ENCODE measurements at regions not wholly inside any gene's neighbourhood (a gene's known extent, or its start where the extent isn't known, plus 50 kb on each side); places are given as distances from the start of the nearest gene placed in this dataset.

- TF ChIP-seq CTCF (IDR thresholded peaks at IDR 0.05; ENCODE audit: low read depth, low read length, missing control alignments) = no peak
- no peak overlapping the region for H3K4me3 ChIP-seq (replicated peaks; ENCODE audit: low read depth, low read length)
- no peak for DNase-seq (ENCODE audit: extremely low read depth, low read depth)
Measured at GRCh38 chr11:134483857-134484256, 71.8 kb upstream of the B3GAT1 start.

GRCh38 chr11:134483291-134483690, 71.2 kb upstream of the B3GAT1 start:
- no peak for TF ChIP-seq CTCF (IDR thresholded peaks at IDR 0.05; ENCODE audit: low read depth, low read length, missing control alignments)
- H3K4me3 ChIP-seq (replicated peaks; ENCODE audit: low read depth, low read length) = no peak overlapping the region
- DNase-seq (ENCODE audit: extremely low read depth, low read depth) = no peak

GRCh38 chr11:134482865-134483264, 70.8 kb upstream of the B3GAT1 start:
- DNase-seq (ENCODE audit: extremely low read depth, low read depth) = no peak
- TF ChIP-seq CTCF (IDR thresholded peaks at IDR 0.05; ENCODE audit: low read depth, low read length, missing control alignments) = no peak
- no peak overlapping the region for H3K4me3 ChIP-seq (replicated peaks; ENCODE audit: low read depth, low read length)

GRCh38 chr11:134481933-134482527, 70.0 kb upstream of the B3GAT1 start:
- no peak for TF ChIP-seq CTCF (IDR thresholded peaks at IDR 0.05; ENCODE audit: low read depth, low read length, missing control alignments)
- no peak for DNase-seq (ENCODE audit: extremely low read depth, low read depth)
- no peak overlapping the region for H3K4me3 ChIP-seq (replicated peaks; ENCODE audit: low read depth, low read length)

- H3K4me3 ChIP-seq (replicated peaks; ENCODE audit: low read depth, low read length) = no peak overlapping the region
- no peak for TF ChIP-seq CTCF (IDR thresholded peaks at IDR 0.05; ENCODE audit: low read depth, low read length, missing control alignments)
- DNase-seq (ENCODE audit: extremely low read depth, low read depth) = no peak
Measured at GRCh38 chr11:134481135-134481534, 69.1 kb upstream of the B3GAT1 start.

GRCh38 chr11:134480136-134480712, 68.2 kb upstream of the B3GAT1 start:
- no peak for TF ChIP-seq CTCF (IDR thresholded peaks at IDR 0.05; ENCODE audit: low read depth, low read length, missing control alignments)

More at GRCh38 chr11:134480136-134480712, 68.2 kb upstream of the B3GAT1 start:
- no peak for DNase-seq (ENCODE audit: extremely low read depth, low read depth)
- no peak overlapping the region for H3K4me3 ChIP-seq (replicated peaks; ENCODE audit: low read depth, low read length)

Data from HFF-Myc (cell line).